HCEC 1CT (cell line): ENCODE measurements at regions not wholly inside any gene's neighbourhood (a gene's known extent, or its start where the extent isn't known, plus 50 kb on each side); places are given as distances from the start of the nearest gene placed in this dataset.
"Not testable (repeated sequence)": the region's sequence is repeated elsewhere in the genome, so short reads cannot be mapped to it uniquely, and the experiment has no call there.

Source experiments
- DNase-seq: peaks from one replicate; pipeline ENCODE4 v3.0.0-alpha.2; 2017

DNA sequence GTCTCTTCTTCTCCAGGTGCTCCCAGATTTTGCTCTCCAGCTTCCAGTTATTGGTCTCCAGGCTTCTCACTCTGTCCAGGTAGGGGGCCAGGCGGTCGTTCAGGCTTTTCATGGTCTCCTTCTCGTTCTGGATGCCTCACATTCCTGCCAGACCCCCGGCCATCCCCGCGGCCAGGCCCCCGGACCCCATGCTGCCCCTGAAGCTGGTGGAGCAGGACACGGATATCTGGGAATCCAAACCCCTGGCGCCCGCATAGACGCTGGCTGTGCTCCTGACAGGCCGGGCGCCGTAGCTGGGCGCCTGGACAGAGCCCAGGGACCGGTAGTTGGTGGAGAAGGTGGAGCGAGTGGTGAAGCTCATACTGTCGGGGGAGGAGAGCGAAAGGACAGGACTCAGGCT is 534.4 kb upstream of the TLE4 start:
- DNase-seq, result no peak

DNA sequence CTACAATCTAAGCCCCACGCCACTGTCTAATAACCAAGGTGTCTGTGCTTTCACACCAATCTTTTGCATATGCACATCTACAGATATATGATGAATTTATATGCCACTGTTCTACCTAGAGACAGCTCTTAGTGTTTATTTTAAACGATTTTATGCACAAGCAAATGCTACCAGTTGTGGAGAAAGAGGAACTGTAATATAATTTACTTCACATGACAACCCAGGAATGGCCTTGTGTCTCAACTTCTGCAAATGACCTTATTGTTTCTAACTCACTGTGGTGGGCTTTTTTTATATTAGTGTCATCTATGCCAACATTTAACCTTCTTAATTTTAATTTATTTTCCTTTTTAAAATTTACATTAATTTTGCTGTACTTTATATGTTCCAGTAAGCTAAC is 531.1 kb upstream of the TLE4 start:
- no peak for DNase-seq

DNA sequence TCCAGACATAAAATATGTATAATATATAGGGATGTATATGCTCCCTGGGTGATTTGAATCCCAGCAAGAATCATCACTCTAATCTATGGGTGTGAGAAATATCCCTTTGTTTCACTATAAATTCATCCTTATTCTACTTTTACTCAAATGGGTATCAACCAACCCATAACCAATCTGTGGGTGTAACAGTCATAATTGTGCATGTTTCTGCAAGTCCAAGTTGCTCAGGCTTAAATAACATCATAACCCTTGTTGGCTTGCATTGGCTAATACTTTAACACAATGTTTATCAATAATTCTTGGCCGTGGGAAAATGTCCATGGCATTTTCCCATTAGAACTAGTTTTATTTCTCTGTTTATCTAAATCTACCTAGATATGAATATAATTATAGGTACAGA is 530.5 kb upstream of the TLE4 start:
- DNase-seq, result no peak

DNA sequence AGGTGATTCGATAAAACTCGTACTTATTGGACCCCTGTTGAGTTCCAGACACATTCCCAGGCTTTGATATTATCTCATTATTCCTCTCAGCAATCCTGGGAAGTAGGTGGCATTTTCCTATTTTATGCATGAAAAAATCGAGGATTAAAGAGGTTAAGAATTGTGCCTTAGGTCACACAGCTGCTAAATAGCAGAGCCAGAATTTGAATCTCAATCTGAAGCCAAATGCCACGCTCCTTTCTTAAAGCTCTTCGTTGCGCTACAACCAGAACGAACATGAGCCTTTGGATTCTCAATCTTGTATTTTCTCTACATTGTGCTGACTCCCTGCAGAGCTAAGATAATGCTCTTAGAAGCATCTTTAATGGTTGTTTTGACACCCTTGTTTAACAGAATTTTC is 527.8 kb upstream of the TLE4 start:
- no peak for DNase-seq

DNA sequence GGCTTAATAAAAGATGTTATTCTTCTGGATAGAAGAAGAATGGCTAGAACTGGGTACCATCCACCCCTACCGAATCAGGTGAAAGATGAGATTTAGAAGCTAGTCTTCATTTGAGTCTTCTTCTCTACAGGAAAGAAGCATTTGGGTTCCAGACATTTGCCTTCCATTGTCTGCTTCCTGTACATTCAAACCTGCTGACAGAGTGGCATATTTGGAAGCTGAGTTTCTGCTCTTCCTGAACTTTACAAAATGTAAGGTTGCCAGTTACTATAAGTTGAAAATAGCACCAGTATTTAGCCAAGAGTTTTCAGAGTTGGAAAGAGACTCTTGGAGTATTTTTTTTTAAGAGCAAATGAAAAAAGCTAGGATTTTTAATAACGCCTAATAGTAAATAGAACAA is 525.4 kb upstream of the TLE4 start:
- no peak for DNase-seq

DNA sequence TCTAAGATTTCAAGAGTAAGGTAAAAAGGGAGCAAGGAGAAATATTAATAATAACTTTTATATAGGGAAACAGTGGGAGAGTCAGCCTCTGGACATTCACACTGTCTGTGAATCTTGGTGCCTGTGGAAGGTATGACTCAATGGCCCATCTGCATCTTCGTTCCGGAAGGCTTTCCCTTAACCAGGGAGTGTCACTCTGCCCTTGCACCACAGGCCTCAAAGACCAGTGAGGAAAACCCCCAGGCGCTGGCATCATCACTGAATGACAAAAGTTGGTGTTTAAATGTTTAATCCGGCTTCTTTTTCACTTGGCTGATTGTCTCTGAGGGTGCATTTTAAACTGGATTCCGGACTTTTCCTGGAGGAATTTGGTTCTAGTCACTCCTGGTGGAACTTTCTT is 522.4 kb upstream of the TLE4 start:
- DNase-seq, result no peak

DNA sequence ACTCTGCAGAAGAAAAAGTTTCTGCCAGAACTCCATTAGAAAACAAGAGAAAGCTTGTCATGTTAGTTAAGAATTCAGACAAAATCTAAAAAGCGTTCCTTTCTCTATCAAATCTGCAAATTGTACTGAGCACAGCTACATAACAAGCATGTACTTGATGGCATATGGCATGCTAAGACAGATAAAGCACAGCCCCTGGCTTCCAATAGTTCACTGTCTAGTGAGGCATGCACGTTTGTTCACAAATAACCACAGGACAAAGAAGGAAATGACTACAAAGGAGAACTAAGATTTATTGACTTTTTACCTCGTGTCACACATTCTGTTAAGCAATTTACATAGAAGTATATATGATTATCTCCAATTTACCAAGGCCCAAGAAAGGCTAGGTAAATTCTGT is 518.2 kb upstream of the TLE4 start:
- DNase-seq, result no peak

DNA sequence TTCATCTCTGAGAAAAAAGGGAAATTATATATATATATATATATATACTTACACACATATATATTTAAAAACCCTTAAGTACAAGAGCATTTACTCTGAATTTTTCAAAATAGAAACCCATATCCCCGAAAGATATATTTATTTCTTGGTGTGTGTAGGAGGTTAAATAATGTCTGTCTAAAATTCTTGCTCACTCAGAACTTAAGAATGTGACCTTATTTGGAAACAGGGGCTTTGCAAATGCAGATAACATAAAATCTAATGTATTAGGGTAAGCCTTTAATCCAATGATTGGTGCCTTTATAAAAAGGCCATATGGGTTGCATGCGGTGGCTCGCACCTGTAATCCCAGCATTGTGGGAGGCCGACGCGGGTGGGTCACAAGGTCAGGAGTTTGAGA is 517.3 kb upstream of the TLE4 start:
- peak; percentile 43 for DNase-seq

DNA sequence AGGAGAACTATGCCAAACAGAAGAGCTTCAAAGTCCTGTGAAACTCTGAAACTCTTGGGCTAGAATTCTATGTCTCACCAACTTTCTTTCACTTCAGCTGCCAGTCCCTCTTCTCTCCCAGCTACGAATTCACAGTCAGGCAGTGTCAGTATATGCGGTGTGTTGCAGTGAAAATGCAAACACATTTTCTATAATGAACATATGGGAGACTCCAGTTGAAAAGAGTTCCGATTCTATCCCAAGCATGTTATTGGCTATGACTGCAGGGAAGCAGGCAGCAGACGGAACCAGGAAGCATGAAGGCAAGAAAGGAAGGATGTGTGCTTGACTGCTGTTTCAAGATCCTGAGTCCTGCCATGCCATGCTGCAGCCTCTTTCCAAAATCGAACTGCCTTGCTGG is 515.7 kb upstream of the TLE4 start:
- no peak for DNase-seq

DNA sequence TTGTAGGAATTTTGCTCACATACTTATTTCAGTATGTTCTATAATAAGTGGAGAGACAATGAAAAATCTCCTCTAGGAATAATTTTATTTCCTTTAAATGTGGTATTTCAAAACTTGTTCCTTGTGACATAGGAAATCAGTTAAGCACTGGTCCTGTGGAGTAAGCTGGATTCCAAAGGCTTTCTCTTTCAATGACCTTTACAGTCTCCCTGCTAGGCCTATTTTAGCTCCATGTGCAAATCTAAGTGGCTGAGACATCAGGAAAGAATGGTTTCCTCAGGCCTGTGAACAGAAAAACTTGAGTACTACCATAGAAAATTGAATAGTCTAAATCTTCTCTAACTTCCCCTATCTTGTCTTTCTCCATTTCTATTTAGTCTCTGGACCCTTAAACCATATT is 514.2 kb upstream of the TLE4 start:
- no peak for DNase-seq

DNA sequence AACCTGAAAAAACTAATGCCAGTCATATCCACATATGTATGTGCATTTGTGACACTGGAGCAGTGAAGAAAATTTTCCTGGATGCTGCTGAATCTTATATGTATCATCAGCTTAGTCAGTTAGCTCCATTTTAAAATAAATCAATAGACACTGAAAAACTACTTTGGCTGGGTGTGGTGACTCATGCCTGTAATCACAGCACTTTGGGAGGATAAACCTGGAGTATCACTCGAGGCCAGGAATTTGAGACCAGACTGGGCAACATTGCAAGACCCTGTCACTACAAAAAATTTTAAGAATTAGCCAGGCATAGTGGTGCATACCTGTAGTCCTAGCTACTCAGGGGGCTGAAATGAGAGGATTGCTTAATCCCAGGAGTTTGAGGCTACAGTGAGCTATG is 511.0 kb upstream of the TLE4 start:
- peak; percentile 54 for DNase-seq

DNA sequence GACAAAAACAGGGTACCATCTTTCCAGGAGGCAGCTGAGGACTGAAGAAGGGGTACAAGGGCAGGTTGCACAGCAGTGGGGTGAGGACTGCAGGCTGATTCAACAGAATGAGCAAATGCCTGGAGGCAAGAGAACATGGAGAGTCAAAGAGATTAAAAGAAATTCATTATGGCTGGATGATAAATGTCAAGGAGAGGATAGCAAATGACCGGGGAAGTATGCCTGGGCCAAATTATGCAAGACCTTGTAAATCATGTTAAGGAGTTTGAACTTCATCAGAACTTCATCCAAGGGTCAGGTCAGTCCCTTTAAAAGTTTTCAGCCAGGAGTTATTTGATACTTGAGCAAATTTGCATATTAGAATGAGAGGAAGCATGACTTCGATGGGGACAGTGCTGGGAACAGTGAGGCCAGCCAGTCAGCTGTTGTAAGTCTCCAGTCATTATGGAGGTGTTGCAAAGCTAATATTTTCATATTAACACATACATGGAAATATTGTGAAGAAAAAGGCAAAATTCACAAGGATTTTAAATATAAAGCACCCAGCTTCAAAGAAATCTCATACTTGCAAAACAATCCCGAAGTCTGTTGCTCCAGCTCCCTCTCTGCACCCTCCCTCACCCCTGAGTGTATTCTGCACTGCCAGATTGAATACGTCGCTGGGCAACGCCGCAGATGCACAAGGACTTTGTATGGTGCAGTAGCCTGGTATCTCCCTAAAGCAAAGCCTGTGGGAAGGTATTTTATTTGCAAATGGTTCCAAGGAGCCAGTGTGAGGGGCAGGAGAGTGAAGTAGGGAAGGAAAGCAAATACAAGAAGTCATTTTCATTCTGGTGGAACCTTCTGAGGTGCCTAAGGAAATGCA is 509.8 kb upstream of the TLE4 start:
- no peak for DNase-seq

DNA sequence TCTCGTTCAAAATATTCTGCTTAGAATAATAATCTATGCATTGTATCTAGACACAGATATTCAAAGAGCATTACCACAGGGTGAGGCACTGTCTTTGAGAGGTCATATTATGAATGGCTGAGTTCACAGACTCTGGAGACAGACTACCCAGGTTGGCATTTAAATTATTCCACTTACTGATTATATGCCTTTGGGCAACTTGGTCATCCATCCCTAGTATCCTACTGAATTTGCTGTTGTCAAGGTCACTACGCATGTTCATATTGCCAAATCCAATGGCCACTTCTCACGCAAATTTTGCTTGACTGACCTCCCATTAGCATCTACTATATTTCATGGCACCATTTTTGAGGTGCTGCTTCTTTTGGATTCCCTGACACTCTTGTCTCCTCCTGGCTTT is 498.6 kb upstream of the TLE4 start:
- DNase-seq, result no peak

DNA sequence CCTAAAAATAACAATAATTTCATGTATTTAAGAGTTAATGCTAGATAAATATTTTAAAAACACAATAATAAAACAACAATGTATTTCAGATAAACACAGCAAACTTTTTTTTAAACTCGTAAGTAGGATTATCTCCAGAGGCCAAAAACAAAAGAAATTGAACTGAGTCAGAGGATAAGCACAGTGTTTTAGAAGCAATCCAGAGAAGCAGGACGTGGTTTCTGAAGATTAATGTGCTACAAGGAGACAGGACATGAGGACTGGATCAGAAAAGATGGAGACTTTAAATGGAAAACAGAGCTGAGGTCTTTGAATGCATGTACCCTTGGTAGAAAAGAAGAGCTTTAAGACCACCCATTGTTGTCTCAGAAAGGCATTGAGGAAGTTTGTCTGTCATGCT is 491.2 kb upstream of the TLE4 start:
- no peak for DNase-seq

DNA sequence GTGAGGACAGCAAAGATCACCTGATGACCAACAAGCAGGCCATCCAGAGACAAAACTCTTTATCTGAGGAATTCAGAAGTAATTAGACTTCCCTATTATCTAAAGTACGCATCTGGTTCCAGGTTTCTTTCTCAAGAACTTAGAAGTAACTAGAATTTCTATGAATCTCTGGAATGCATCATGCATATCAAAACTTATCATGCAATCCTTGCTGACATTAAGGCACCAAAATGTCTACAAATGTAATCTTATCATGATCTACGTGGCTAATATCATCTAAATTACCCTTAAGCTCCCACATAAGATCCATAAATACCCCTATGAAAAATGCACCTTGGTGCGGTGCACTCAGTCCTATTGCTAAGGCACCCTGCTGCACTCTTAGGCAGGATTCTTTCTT is 488.1 kb upstream of the TLE4 start:
- DNase-seq, result no peak

DNA sequence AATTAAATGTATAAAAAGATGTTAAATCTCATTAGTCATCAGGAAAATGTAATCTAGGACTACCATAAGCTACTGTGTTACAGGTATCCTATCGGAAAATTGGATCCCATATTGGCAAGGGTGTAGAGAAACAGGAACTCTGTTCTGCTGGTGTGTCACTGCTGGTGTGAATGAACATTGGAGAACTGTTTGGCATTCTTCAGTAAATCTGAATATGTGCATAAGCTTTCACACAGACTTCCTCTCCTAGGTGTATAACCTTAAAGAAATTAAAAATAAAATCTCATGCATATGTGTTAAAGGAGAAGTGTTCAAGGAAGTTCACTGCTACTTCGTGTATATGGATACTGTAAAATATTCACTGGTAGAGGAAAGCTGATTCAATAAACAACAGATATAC is 484.6 kb upstream of the TLE4 start:
- no peak for DNase-seq

DNA sequence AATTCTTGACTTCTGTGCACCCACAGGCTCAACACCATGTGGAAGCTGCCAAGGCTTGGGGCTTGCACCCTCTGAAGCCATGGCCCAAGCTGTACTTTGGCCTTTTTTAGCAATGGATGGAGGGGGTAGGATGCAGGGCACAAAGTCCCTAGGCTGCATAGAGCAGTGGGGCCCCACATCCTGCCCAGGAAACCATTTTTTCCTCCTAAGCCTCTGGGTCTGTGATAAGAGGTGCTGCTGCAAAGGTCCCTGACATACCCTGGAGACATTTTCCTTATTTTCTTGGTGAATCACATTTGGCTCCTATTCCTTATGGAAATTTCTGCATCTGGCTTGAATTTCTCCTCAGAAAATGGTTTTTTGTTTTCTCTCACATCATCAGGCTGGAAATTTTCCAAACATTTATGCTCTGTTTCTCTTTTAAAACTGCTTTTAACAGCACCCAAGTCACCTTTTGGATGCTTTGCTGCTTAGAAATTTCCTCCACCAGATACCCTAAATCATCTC is 482.7 kb upstream of the TLE4 start:
- DNase-seq, result no peak

DNA sequence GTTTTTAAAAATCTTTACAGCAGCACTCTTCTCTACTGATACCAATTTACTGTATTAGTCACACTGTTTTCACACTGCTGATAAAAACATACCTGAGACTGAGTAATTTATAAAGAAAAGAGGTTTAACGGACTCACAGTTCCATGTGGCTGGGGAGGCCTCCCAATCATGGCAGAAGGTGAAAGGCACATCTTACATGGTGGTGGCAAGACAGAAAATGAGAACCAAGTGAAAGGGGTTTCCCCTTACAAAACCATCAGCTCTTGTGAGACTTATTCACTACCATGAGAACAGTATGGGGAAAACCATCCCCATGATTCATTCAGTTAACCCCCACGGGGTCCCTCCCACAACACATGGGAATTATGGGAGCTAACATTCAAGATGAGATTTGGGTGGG is 481.9 kb upstream of the TLE4 start:
- not testable (repeated sequence) for DNase-seq

DNA sequence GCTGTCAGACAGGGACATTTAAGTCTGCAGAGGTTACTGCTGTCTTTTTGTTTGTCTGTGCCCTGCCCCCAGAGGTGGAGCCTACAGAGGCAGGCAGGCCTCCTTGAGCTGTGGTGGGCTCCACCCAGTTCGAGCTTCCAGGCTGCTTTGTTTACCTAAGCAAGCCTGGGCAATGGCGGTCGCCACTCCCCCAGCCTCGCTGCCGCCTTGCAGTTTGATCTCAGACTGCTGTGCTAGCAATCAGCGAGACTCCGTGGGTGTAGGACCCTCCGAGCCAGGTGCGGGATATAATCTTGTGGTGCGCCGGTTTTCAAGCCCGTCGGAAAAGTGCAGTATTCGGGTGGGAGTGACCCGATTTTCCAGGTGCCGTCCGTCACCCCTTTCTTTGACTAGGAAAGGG is 468.5 kb upstream of the TLE4 start:
- DNase-seq, result not testable (repeated sequence)

DNA sequence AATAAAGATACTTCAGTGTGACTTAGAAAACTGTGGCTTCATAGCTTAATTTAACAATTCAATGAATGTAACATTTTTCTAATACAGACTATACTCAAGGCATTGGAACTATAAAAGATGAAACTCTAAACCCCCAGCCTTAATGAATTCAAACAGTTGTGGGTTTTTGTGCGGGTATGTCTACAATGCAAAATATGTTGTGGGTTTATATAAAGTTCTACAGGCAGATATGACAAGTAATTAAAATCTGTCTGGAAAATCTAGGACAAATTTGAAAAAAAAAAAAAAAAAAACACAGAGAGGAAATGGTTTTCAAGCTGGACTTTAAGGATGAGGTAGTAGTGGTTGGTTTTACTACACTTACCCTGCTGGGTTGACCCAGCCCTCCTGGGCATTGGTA is 467.5 kb upstream of the TLE4 start:
- no peak for DNase-seq

DNA sequence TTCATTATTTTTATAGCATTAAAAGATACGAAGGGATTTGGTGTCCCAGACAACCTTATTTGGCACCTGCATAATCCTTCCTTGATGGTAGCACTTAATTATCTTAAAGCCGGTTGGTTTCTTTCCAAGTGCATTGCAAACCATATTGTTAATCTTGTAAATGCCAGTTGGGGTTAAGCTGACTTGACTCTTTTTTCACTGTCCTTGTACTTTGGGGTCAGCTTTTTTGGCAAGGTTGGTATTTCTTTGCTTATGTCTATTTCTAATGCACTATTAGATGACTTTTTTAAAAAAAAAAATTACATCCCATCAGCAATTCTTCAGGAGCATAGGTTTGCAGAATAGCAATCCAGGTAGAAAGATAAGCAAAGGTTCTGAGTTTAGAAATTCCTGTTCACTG is 466.8 kb upstream of the TLE4 start:
- no peak for DNase-seq

DNA sequence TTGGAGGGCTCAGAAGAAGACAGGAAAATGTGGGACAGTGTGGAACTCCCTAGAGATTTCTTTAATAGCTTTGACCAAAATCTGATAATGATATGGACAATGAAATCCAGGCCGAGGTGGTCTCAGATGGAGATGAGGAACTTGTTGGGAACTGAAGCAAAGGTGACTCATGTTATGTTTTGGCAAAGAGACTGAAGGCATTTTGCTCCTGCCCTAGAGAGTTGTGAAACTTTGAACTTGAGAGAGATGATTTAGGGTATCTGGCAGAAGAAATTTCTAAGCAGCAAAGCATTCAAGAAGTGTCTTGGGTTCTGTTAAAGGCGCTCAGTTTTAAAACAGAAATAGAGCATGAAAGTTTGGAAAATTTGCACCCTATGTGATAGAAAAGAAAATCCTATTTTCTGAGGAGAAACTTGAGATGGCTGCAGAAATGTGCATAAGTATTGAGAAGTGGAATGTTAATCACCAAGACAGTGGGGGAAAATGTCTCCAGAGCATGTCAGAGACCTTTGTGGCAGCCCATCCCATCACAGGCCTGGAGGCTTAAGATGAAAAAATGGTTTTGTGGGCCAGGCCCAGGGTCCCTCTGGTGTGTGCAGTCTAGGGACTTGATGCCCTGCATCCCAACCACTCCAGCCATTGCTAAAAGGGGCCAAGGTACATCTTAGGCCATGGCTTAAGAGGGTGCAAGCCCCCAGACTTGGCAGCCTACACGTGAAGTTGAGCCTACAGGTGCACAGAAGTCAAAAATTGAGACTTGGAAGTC is 463.7 kb upstream of the TLE4 start:
- no peak for DNase-seq

DNA sequence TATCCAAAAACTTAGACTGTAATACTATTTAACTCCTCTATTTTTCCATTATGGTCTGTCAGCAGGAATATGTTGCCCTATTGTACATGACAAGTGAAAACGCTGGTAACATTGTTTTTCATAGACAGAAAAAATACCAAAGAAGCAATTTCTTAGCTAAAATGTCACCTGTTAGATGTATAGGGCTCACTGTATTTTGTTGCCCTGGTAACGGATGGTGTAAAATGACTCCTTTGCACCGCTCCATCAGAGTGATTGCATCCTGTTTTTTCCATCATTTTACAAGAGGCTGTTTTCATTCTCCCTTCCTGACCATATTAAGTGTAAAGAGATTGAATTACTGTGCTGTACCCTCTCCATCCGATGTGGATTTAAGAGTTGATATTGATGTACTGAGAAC is 460.1 kb upstream of the TLE4 start:
- no peak for DNase-seq

DNA sequence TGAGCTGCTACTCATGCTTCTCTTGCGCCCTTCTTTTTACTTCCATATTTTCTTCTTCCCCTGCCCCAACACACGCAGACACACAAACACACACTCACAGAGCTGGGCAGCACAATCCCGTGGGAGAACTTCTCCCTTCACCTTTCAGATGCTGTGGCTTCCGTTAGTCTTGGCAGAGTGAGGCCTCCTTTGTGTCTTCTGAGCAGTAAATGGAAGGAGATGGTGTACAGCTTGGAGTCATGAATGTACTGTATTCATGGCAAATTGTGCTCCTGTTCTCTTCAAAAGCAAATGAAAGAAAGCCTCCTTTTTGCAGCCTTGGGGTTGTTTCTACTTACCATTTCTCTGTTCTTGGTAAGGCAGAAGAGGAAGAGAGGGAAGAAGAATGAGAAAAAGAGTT is 456.6 kb upstream of the TLE4 start:
- DNase-seq, result no peak
